Upper lobe of right lung (tissue), 1 donor: ENCODE measurements at regions not wholly inside any gene's neighbourhood (a gene's known extent, or its start where the extent isn't known, plus 50 kb on each side); places are given as distances from the start of the nearest gene placed in this dataset.

Experiments
- ATAC-seq: fragments of 200-7000 bp; cut with Tn5 transposase; one replicate; pipeline ENCODE4 v1.9.1; 2020; ENCODE audit warnings: mild to moderate bottlenecking, moderate library complexity
- DNase-seq: peaks from one replicate; pipeline ENCODE4 v3.0.0-alpha.2; 2020
- H3K27ac ChIP-seq: fragments of 200-600 bp; one replicate; pipeline ENCODE4 v1.8.0; 2022
- H3K27me3 ChIP-seq: fragments of 200-600 bp; one replicate; pipeline ENCODE4 v1.8.0; 2022; ENCODE audit warnings: mild to moderate bottlenecking
- H3K36me3 ChIP-seq: fragments of 200-600 bp; one replicate; pipeline ENCODE4 v1.8.0; 2022
- H3K4me1 ChIP-seq: fragments of 200-600 bp; one replicate; pipeline ENCODE4 v1.8.0; 2022
- H3K4me3 ChIP-seq: fragments of 200-600 bp; one replicate; pipeline ENCODE4 v1.8.0; 2022; ENCODE audit warnings: mild to moderate bottlenecking
- H3K9me3 ChIP-seq: fragments of 200-600 bp; one replicate; pipeline ENCODE4 v1.8.0; 2022
- intact Hi-C: fragments of 100-400 bp; cut with DNase I; formaldehyde crosslinking; loops from one replicate; pipeline ENCODE4 v1.11.0; 2022
- TF ChIP-seq, protein P1 (sequence below): fragments of 200-600 bp; IDR thresholded peaks from one replicate; pipeline ENCODE4 v1.8.0; 2022; ENCODE audit warnings: antibody characterized with exemption
- donor health status: DM: no; HTN: yes; CAD: no; lungs with severe emphysema.

DNA sequence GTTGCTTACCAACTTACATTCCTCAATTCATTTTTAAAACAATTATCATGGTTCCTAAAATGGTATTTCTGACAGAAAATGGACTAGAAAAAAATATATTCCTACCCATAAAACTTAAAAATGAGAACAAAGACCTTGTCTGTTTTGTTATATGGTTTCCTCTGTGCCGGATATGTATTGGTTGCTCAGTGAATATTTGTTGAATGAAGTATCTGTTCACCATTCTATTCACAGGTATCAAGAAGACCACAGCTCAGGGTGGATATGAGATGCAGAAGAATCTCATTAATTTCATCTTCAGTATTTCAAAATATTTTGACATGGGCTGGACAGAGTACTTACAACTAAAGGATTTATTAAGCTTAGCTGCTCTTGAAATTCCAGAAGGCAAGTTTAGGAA lies 58.1 kb downstream of the TUSC7 start:
- no peaks in the 10 kb centered on the region for H3K36me3 ChIP-seq
- no peaks in the 10 kb centered on the region for H3K27me3 ChIP-seq
- DNase-seq (no peak), ATAC-seq (no peak)
- no peaks in the 10 kb centered on the region for H3K9me3 ChIP-seq
- intact Hi-C loops = no loop called here
- no peaks in the 10 kb centered on the region for H3K4me1 ChIP-seq
- TF ChIP-seq, protein P1, sequence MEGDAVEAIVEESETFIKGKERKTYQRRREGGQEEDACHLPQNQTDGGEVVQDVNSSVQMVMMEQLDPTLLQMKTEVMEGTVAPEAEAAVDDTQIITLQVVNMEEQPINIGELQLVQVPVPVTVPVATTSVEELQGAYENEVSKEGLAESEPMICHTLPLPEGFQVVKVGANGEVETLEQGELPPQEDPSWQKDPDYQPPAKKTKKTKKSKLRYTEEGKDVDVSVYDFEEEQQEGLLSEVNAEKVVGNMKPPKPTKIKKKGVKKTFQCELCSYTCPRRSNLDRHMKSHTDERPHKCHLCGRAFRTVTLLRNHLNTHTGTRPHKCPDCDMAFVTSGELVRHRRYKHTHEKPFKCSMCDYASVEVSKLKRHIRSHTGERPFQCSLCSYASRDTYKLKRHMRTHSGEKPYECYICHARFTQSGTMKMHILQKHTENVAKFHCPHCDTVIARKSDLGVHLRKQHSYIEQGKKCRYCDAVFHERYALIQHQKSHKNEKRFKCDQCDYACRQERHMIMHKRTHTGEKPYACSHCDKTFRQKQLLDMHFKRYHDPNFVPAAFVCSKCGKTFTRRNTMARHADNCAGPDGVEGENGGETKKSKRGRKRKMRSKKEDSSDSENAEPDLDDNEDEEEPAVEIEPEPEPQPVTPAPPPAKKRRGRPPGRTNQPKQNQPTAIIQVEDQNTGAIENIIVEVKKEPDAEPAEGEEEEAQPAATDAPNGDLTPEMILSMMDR = no peak
- H3K4me3 ChIP-seq = no peak overlapping the region
- H3K27ac ChIP-seq = no peak overlapping the region

- no peak overlapping the region for H3K4me3 ChIP-seq
- peak; percentile 96 for ATAC-seq
- no peak for DNase-seq
These were observed 61.4 kb downstream of the TUSC7 start for GRCh38 chr3:116770815-116771450.

GRCh38 chr3:116776880-116777785 lies 67.6 kb downstream of the TUSC7 start:
- intact Hi-C loops = no loop called here
- TF ChIP-seq, protein P1 = no peak
- no peak for ATAC-seq
- no peak overlapping the region for H3K27ac ChIP-seq
- no peak for DNase-seq
- no peak overlapping the region for H3K4me3 ChIP-seq
- H3K36me3 ChIP-seq = no peaks in the 10 kb centered on the region
- H3K9me3 ChIP-seq = no peaks in the 10 kb centered on the region
- no peaks in the 10 kb centered on the region for H3K4me1 ChIP-seq
- no peaks in the 10 kb centered on the region for H3K27me3 ChIP-seq

More at GRCh38 chr3:116770815-116771450, 61.4 kb downstream of the TUSC7 start:
- Histone ChIP-seq H3K4me1 (no peaks in the 10 kb centered on the region), H3K27me3 (no peaks in the 10 kb centered on the region), H3K27ac (no peak overlapping the region), H3K36me3 (no peaks in the 10 kb centered on the region), H3K9me3 (no peaks in the 10 kb centered on the region)
- TF ChIP-seq, protein P1 = peak; percentile 79
- intact Hi-C loops = no loop called here

GRCh38 chr3:116785226-116785625 lies 75.6 kb downstream of the TUSC7 start:
- H3K9me3 ChIP-seq = no peaks in the 10 kb centered on the region
- H3K4me1 ChIP-seq = no peaks in the 10 kb centered on the region
- no peak overlapping the region for H3K27ac ChIP-seq
- H3K27me3 ChIP-seq = no peaks in the 10 kb centered on the region
- no peak for DNase-seq
- no peaks in the 10 kb centered on the region for H3K36me3 ChIP-seq
- no peak for ATAC-seq
- TF ChIP-seq, protein P1 = no peak
- H3K4me3 ChIP-seq = no peak overlapping the region
- intact Hi-C loops = no loop called here

DNA sequence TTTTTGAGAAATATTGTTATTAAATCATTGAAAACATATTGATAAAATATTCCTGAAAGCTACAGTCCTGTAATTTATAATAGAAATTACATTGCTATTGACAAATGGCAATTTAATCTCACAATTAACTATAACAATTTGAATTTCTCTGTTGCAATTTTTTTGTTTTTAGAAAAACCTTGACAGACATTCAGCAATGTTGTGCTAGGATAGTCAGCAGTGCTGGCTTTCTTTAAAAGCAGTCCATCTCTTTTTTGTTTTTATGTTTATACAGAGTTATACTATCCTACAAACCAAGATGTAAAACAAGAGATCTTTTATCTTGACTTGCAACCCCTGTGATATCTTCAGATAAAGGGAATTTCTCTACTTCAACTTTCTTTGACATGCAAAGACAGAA lies 93.1 kb downstream of the TUSC7 start:
- intact Hi-C loops = no loop called here
- Histone ChIP-seq H3K27me3 (no peaks in the 10 kb centered on the region), H3K36me3 (no peaks in the 10 kb centered on the region), H3K27ac (no peak overlapping the region), H3K4me3 (no peak overlapping the region), H3K4me1 (no peaks in the 10 kb centered on the region), H3K9me3 (no peaks in the 10 kb centered on the region)
- TF ChIP-seq, protein P1 = no peak
- DNase-seq (no peak), ATAC-seq (no peak)
